GM10248 (cell line): ENCODE measurements at regions not wholly inside any gene's neighbourhood (a gene's known extent, or its start where the extent isn't known, plus 50 kb on each side); places are given as distances from the start of the nearest gene placed in this dataset.
"Not testable (repeated sequence)": the region's sequence is repeated elsewhere in the genome, so short reads cannot be mapped to it uniquely, and the experiment has no call there.

ENCODE experiments used
- CTCF ChIA-PET: fragments of 300-600 bp; sonication (Branson Sonifier 250); formaldehyde crosslinking; extraction: SDS; loops from one replicate; lab custom pipeline; 2021; ENCODE audit warnings: antibody characterized with exemption; lab: Yijun Ruan, JAX
- POLR2A ChIA-PET: fragments of 350-650 bp; sonication (Branson Sonifier 250); formaldehyde crosslinking; extraction: SDS; loops from one replicate; lab custom pipeline; 2020; ENCODE audit warnings: antibody characterized with exemption; lab: Yijun Ruan, JAX
- DNase-seq: peaks from one replicate; pipeline ENCODE4 v3.0.0; 2012; ENCODE audit errors: extremely low spot score
- CTCF ChIP-seq: IDR thresholded peaks from 2 replicates; pipeline ENCODE4 v1.5.1; 2012; ENCODE audit warnings: mild to moderate bottlenecking, low read depth; ENCODE audit errors: extremely low read depth, missing control alignments, control extremely low read depth

GRCh38 chr13:99677116-99677951 lies 176.1 kb downstream of the TM9SF2 start:
- ChIA-PET CTCF (interaction anchor here (0.9 to 2.1 kb wide), 2 partner anchors 11 to 19 kb away, joined by 4 to 5 read pairs; no protein-coding TSS in a partner anchor), POLR2A (no interaction called here)
- DNase-seq, result no peak
- no peak for TF ChIP-seq CTCF

DNA sequence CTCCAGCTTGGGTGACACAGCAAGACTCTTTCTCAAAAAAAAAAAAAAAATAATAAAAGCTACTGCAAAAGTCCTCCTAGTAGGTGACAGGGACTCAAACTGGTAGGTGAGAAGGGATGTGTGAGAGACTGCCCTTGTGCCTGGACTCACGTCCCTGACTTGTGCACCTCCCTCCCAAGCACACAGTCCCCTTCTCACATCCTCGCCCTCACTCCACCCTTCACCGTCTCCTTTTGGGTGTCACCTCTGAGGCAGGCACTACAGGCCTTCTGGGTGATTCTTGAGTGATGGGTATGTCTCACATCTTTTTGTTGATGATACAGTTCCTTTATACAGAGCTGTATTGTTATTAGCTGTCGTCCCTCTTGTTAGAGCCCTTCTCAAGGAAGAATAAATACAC lies 170.5 kb downstream of the TM9SF2 start:
- CTCF ChIA-PET, result interaction anchor here (8.7 kb wide), 1 partner anchor 15 kb away, joined by 62 read pairs; no protein-coding TSS in a partner anchor
- TF ChIP-seq CTCF, result no peak
- POLR2A ChIA-PET, result no interaction called here
- no peak for DNase-seq

DNA sequence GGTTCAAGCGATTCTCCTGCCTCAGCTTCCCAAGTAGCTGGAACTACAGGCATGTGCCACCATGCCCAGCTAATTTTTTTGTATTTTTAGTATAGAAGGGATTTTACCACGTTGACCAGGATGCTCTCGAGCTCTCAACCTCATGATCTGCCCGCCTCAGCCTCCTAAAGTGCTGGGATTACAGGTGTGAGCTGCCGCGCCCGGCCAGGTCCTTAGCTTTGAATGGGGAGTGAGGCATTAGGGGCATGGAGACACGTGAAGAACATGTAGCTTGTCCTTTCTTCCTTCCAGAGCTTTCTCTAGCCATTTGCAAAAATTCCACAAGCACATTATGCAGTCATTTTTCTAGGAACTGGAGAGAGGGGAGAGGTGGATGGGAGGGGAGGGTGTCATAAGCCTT lies 167.8 kb downstream of the TM9SF2 start:
- CTCF ChIA-PET, result interaction anchor here (1.1 to 8.7 kb wide), 3 partner anchors 9 to 13 kb away, joined by 3 to 62 read pairs (median 3); no protein-coding TSS in a partner anchor
- POLR2A ChIA-PET, DNase-seq: not testable (repeated sequence)

GRCh38 chr13:99666146-99666805 lies 165.0 kb downstream of the TM9SF2 start:
- DNase-seq, result no peak
- CTCF ChIA-PET, result interaction anchor here (0.6 to 8.7 kb wide), 2 partner anchors 10 to 849 kb away, joined by 3 to 62 read pairs; no protein-coding TSS in a partner anchor

DNA sequence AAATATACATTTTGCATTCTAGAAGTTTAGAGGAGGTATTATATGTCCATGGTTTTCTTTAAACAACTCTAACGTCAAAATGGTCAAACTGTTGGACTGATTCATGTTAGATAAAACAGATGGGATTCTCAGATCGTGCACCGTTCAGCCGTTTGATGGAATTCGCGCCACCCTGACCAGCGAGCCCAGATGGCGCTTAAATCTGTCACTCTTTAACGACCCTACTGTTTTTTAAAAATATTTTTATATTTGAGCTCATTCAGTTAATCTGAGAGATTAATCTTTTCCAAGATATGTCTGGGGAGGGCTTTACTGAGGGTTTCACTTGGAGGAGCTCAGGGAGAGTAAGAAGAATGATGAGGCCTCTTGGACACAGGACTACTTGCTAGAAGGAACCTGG lies 164.4 kb downstream of the TM9SF2 start:
- POLR2A ChIA-PET, result no interaction called here
- CTCF ChIA-PET, result interaction anchor here (0.6 to 8.7 kb wide), 2 partner anchors 9 to 849 kb away, joined by 3 to 62 read pairs; no protein-coding TSS in a partner anchor
- DNase-seq, result no peak
- no peak for TF ChIP-seq CTCF

More at GRCh38 chr13:99666146-99666805, 165.0 kb downstream of the TM9SF2 start:
- TF ChIP-seq CTCF, result no peak
- POLR2A ChIA-PET, result no interaction called here

GRCh38 chr13:99663908-99664307 lies 162.6 kb downstream of the TM9SF2 start:
- no peak for TF ChIP-seq CTCF
- ChIA-PET POLR2A (no interaction called here), CTCF (interaction anchor here (1.2 to 1.4 kb wide), 2 partner anchors 15 to 26 kb away, joined by 3 to 4 read pairs; no protein-coding TSS in a partner anchor)
- no peak for DNase-seq
